Coronary artery (tissue), 2 donors: ENCODE measurements at regions not wholly inside any gene's neighbourhood (a gene's known extent, or its start where the extent isn't known, plus 50 kb on each side); places are given as distances from the start of the nearest gene placed in this dataset.

ENCODE experiments used
- DNase-seq: peaks from one replicate; pipeline ENCODE4 v3.0.0-alpha.2; 2017; ENCODE audit warnings: low spot score
- H3K27ac ChIP-seq, 2 donors: fragments of 200-600 bp; sonication (generic); one replicate each; pipeline ENCODE4 v1.5.1; 2016 to 2019
- H3K4me3 ChIP-seq: fragments of 200-600 bp; sonication (generic); 2 replicates; pipeline ENCODE4 v1.5.1; 2016; ENCODE audit warnings: mild to moderate bottlenecking, moderate library complexity
- CTCF ChIP-seq: fragments of 200-600 bp; sonication (generic); IDR thresholded peaks from one replicate; pipeline ENCODE4 v1.5.1; 2019; ENCODE audit warnings: antibody characterized with exemption

GRCh38 chr2:7878786-7879482 lies 802.9 kb upstream of the ID2 start:
- DNase-seq = no peak
- no peak overlapping the region for H3K27ac ChIP-seq
- no peak for TF ChIP-seq CTCF
- no peak overlapping the region for H3K4me3 ChIP-seq

- Histone ChIP-seq H3K27ac (no peak overlapping the region), H3K4me3 (no peak overlapping the region)
- TF ChIP-seq CTCF = no peak
- DNase-seq = no peak
These were observed 802.4 kb upstream of the ID2 start for GRCh38 chr2:7879483-7879835.

GRCh38 chr2:7880126-7880525 lies 801.7 kb upstream of the ID2 start:
- no peak overlapping the region for H3K4me3 ChIP-seq
- no peak for DNase-seq
- H3K27ac ChIP-seq = no peak overlapping the region
- no peak for TF ChIP-seq CTCF

GRCh38 chr2:7880566-7880965 lies 801.3 kb upstream of the ID2 start:
- Histone ChIP-seq H3K4me3 (no peak overlapping the region), H3K27ac (no peak overlapping the region)
- no peak for DNase-seq
- TF ChIP-seq CTCF = no peak

GRCh38 chr2:7881063-7881462 lies 800.8 kb upstream of the ID2 start:
- DNase-seq = no peak
- Histone ChIP-seq H3K4me3 (no peak overlapping the region), H3K27ac (no peak overlapping the region)
- no peak for TF ChIP-seq CTCF

- no peak for DNase-seq
- no peak overlapping the region for H3K4me3 ChIP-seq
- no peak for TF ChIP-seq CTCF
- no peak overlapping the region for H3K27ac ChIP-seq
These were observed 800.4 kb upstream of the ID2 start for GRCh38 chr2:7881466-7881865.

- Histone ChIP-seq H3K27ac (no peak overlapping the region), H3K4me3 (no peak overlapping the region)
- DNase-seq = no peak
- TF ChIP-seq CTCF = no peak
These were observed 799.6 kb upstream of the ID2 start for GRCh38 chr2:7882296-7882695.
